HCT116 (cell line): ENCODE measurements at regions not wholly inside any gene's neighbourhood (a gene's known extent, or its start where the extent isn't known, plus 50 kb on each side); places are given as distances from the start of the nearest gene placed in this dataset.
"Not testable (repeated sequence)": the region's sequence is repeated elsewhere in the genome, so short reads cannot be mapped to it uniquely, and the experiment has no call there.

Source experiments
- ATAC-seq: fragments of 200-7000 bp; cut with Tn5 transposase; 2 replicates; pipeline ENCODE4 v1.9.1; 2020; ENCODE audit warnings: mild to moderate bottlenecking, moderate library complexity
- BruUV-seq: library from RNA; stranded (reverse); fragments of 400-500 nt; replicated peaks from 2 replicates; lab custom pipeline; 2021; lab: Mats Ljungman, UMichigan
- CTCF ChIA-PET: fragments of 300-600 bp; sonication (Branson Sonifier 250); formaldehyde crosslinking; loops from one replicate; lab custom pipeline; 2021; ENCODE audit warnings: antibody characterized with exemption; lab: Charles Lee
- POLR2A ChIA-PET: fragments of 300-600, 350-600 bp; sonication (Branson Sonifier 250); formaldehyde crosslinking; loops from one replicate; lab custom pipeline; 2021; ENCODE audit warnings: antibody characterized with exemption; lab: Charles Lee
- RAD21 ChIA-PET, 2 experiments: fragments of 300-600 bp; sonication (Branson Sonifier 250); formaldehyde crosslinking; loops; one replicate each; lab custom pipeline; 2023; ENCODE audit warnings: low total read pairs in 2 of 2; ENCODE audit not compliant: uncharacterized antibody in 2 of 2, unreplicated experiment in 2 of 2, low non-redundant PET in 1 of 2; lab: Charles Lee
- DNase-seq: peaks from one replicate; pipeline ENCODE4 v3.0.0-alpha.2; 2010; ENCODE audit warnings: low read depth, low spot score
- H2AFZ ChIP-seq: fragments of 200-600 bp; shearing (Covaris generic), sonication (generic); 2 replicates; pipeline ENCODE4 v1.6.1; 2017; ENCODE audit warnings: low read depth, mixed run types, mixed read lengths, antibody characterized with exemption, low read length; ENCODE audit not compliant: poor library complexity, severe bottlenecking
- H3K27ac ChIP-seq: 2 replicates; pipeline ENCODE4 v1.5.1; 2012; ENCODE audit warnings: low read depth, low read length
- H3K27me3 ChIP-seq: fragments of 200-600 bp; sonication (generic); 2 replicates; pipeline ENCODE4 v1.6.1; 2016; ENCODE audit warnings: mixed run types, low read length, mixed read lengths; ENCODE audit not compliant: insufficient read depth
- H3K36me3 ChIP-seq, 2 experiments: fragments of 200-500 bp in 1 of 2; fragments of 200-600 bp in 1 of 2; sonication (Bioruptor generic) in 1 of 2; sonication (generic) in 1 of 2; 2 replicates each; pipeline versions ENCODE4 v1.5.1 to v1.6.1; 2014 to 2016; ENCODE audit warnings: low read length in 2 of 2, inconsistent platforms in 1 of 2, mixed read lengths in 1 of 2, mixed run types in 1 of 2; ENCODE audit not compliant: insufficient read depth in 2 of 2, control insufficient read depth in 1 of 2
- H3K4me1 ChIP-seq, 2 experiments: fragments of 200-600 bp in 1 of 2; sonication (generic) in 1 of 2; 2 replicates each; pipeline versions ENCODE4 v1.5.1 to v1.6.1; 2012 to 2017; ENCODE audit warnings: low read length in 2 of 2, inconsistent platforms in 1 of 2, mild to moderate bottlenecking in 1 of 2, mixed read lengths in 1 of 2, mixed run types in 1 of 2, moderate library complexity in 1 of 2; ENCODE audit not compliant: insufficient read depth in 2 of 2, control insufficient read depth in 1 of 2
- H3K4me2 ChIP-seq: fragments of 200-600 bp; sonication (generic); 2 replicates; pipeline ENCODE4 v1.6.1; 2017; ENCODE audit warnings: mixed run types, low read length, mixed read lengths
- H3K4me3 ChIP-seq, 2 experiments: fragments of 200-600 bp in 1 of 2; sonication (generic) in 1 of 2; replicated peaks in 1 of 2; 2 replicates each; pipeline ENCODE4 v1.5.1; 2011 to 2016; ENCODE audit warnings: low read length in 2 of 2, control low read depth in 1 of 2, low read depth in 1 of 2, mild to moderate bottlenecking in 1 of 2, mixed read lengths in 1 of 2, mixed run types in 1 of 2
- H3K79me2 ChIP-seq: fragments of 200-600 bp; sonication (generic); 2 replicates; pipeline ENCODE4 v1.6.1; 2017; ENCODE audit warnings: mild to moderate bottlenecking, mixed run types, low read length, moderate library complexity, mixed read lengths; ENCODE audit not compliant: insufficient read depth
- H3K9ac ChIP-seq: fragments of 200-600 bp; sonication (generic); 2 replicates; pipeline ENCODE4 v1.6.1; 2016; ENCODE audit warnings: low read length, mixed read lengths
- H3K9me2 ChIP-seq: fragments of 200-600 bp; sonication (generic), shearing (Covaris generic); 2 replicates; pipeline ENCODE4 v1.6.1; 2017; ENCODE audit warnings: mixed run types, mild to moderate bottlenecking, moderate library complexity; ENCODE audit not compliant: insufficient read depth
- H3K9me3 ChIP-seq, 2 experiments: fragments of 200-500 bp in 1 of 2; fragments of 200-600 bp in 1 of 2; sonication (Bioruptor generic) in 1 of 2; sonication (generic) in 1 of 2; 2 replicates each; pipeline ENCODE4 v1.6.1; 2014 to 2017; ENCODE audit warnings: low read length in 2 of 2, mixed read lengths in 2 of 2, inconsistent platforms in 1 of 2, low read depth in 1 of 2, mild to moderate bottlenecking in 1 of 2, mixed run types in 1 of 2, moderate library complexity in 1 of 2; ENCODE audit not compliant: control insufficient read depth in 1 of 2, insufficient read depth in 1 of 2
- H4K20me1 ChIP-seq: fragments of 200-600 bp; sonication (generic), shearing (Covaris generic); 2 replicates; pipeline ENCODE4 v1.6.1; 2017; ENCODE audit warnings: mixed run types, mild to moderate bottlenecking, moderate library complexity; ENCODE audit not compliant: insufficient read depth
- ATF3 ChIP-seq: IDR thresholded peaks from 2 replicates; pipeline ENCODE4 v1.6.1; 2012
- CBX3 ChIP-seq: IDR thresholded peaks from 2 replicates; pipeline ENCODE4 v1.6.1; 2012; ENCODE audit warnings: low read depth
- CEBPB ChIP-seq: IDR thresholded peaks from 2 replicates; pipeline ENCODE4 v1.6.1; 2012; ENCODE audit warnings: low read depth
- CTCF ChIP-seq, 3 experiments: fragments of 200-600 bp in 1 of 3; sonication (generic) in 1 of 3; IDR thresholded peaks in 2 of 3; conservative IDR thresholded peaks in 1 of 3; 2 replicates each; pipeline ENCODE4 v1.5.1; 2012 to 2017; ENCODE audit warnings: low read depth in 2 of 3, low read length in 2 of 3, antibody characterized with exemption in 1 of 3, borderline replicate concordance in 1 of 3, control low read depth in 1 of 3, mild to moderate bottlenecking in 1 of 3, mixed read lengths in 1 of 3, mixed run types in 1 of 3, moderate library complexity in 1 of 3; ENCODE audit not compliant: insufficient read depth in 1 of 3
- EGR1 ChIP-seq: IDR thresholded peaks from 2 replicates; pipeline ENCODE4 v1.6.1; 2012; ENCODE audit warnings: low read depth
- ELF1 ChIP-seq: IDR thresholded peaks from 2 replicates; pipeline ENCODE4 v1.6.1; 2012; ENCODE audit warnings: low read depth, borderline replicate concordance
- EZH2phosphoT487 ChIP-seq: fragments of 200-600 bp; IDR thresholded peaks from 2 replicates; pipeline ENCODE4 v1.6.1; 2018; ENCODE audit warnings: antibody characterized with exemption, borderline replicate concordance
- FOSL1 ChIP-seq: IDR thresholded peaks from 2 replicates; pipeline ENCODE4 v1.6.1; 2012; ENCODE audit warnings: low read depth
- JUND ChIP-seq: IDR thresholded peaks from 2 replicates; pipeline ENCODE4 v1.6.1; 2012
- MAX ChIP-seq: IDR thresholded peaks from 2 replicates; pipeline ENCODE4 v1.6.1; 2012
- POLR2A ChIP-seq: IDR thresholded peaks from 2 replicates; pipeline ENCODE4 v1.7.0; 2011; ENCODE audit warnings: borderline replicate concordance; ENCODE audit not compliant: insufficient read depth, insufficient read length; ENCODE audit errors: extremely low read depth
- SP1 ChIP-seq: IDR thresholded peaks from 2 replicates; pipeline ENCODE4 v1.6.1; 2012; ENCODE audit warnings: low read depth
- SRF ChIP-seq: IDR thresholded peaks from 2 replicates; pipeline ENCODE4 v1.6.1; 2012; ENCODE audit warnings: low read depth
- YY1 ChIP-seq: IDR thresholded peaks from 2 replicates; pipeline ENCODE4 v1.6.1; 2011; ENCODE audit warnings: low read length, low read depth, moderate library complexity, mild to moderate bottlenecking; ENCODE audit not compliant: insufficient replicate concordance; ENCODE audit errors: extremely low read depth
- ZNF274 ChIP-seq: fragments of 200-500 bp; sonication (Bioruptor generic); IDR thresholded peaks from 2 replicates; pipeline ENCODE4 v1.6.1; 2014; ENCODE audit warnings: mild to moderate bottlenecking, low read depth, low read length, inconsistent platforms
- intact Hi-C: fragments of 100-400 bp; cut with micrococcal nuclease; formaldehyde crosslinking; loops from 2 replicates; pipeline ENCODE4 v1.10.0; 2022

- TF ChIP-seq SP1, result no peak
- no peak for TF ChIP-seq POLR2A
- TF ChIP-seq CTCF (IDR thresholded peaks at IDR 0.05 in 2 of 3, conservative IDR thresholded peaks at IDR 0.05 in 1 of 3; ENCODE audit: borderline replicate concordance in 1 of 3, insufficient read depth in 1 of 3, low read depth in 2 of 3, low read length in 2 of 3), result no peak
- no peak for TF ChIP-seq EGR1
- no peak for TF ChIP-seq SRF
- TF ChIP-seq YY1, result no peak
- TF ChIP-seq MAX, result no peak
- TF ChIP-seq ELF1, result no peak
- no peak for TF ChIP-seq JUND
- TF ChIP-seq CBX3, result no peak
- TF ChIP-seq FOSL1, result no peak
- no peak for TF ChIP-seq EZH2phosphoT487
- no peak for TF ChIP-seq CEBPB
- no peak for TF ChIP-seq ZNF274
Observed at GRCh38 chr4:162837241-162837640, 329.4 kb downstream of the NAF1 start (continued).

- Histone ChIP-seq H3K36me3 (no peaks in the 10 kb centered on the region), H3K4me1 (no peaks in the 10 kb centered on the region), H3K27me3 (no peaks in the 10 kb centered on the region), H3K4me2 (no peak overlapping the region), H2AFZ (no peak overlapping the region), H3K27ac (no peak overlapping the region), H3K9me3 (no peaks in the 10 kb centered on the region), H3K9ac (no peak overlapping the region), H3K9me2 (no peaks in the 10 kb centered on the region)
- ChIA-PET POLR2A (no interaction called here), CTCF (no interaction called here)
- no peak for DNase-seq
- TF ChIP-seq ATF3, result no peak
- TF ChIP-seq, all 23 proteins: peak for 0
- RAD21 ChIA-PET, result no interaction called here
- intact Hi-C loops, result no loop called here
- no TSS peak for BruUV-seq
- Histone ChIP-seq H3K79me2 (no peaks in the 10 kb centered on the region), H3K4me3 (no peak overlapping the region), H4K20me1 (no peaks in the 10 kb centered on the region)
- no peak for ATAC-seq
Observed at GRCh38 chr4:162836773-162837172, 329.9 kb downstream of the NAF1 start.

- H2AFZ ChIP-seq, intact Hi-C loops, CTCF ChIA-PET, H3K9me3 ChIP-seq, BruUV-seq, H3K9me2 ChIP-seq, H3K4me1 ChIP-seq, H3K4me2 ChIP-seq, DNase-seq, H3K27me3 ChIP-seq, POLR2A ChIA-PET, H3K27ac ChIP-seq, H3K79me2 ChIP-seq, H3K9ac ChIP-seq, H4K20me1 ChIP-seq, H3K4me3 ChIP-seq, H3K36me3 ChIP-seq, RAD21 ChIA-PET, ATAC-seq: not testable (repeated sequence)
Observed at GRCh38 chr4:162836258-162836657, 330.4 kb downstream of the NAF1 start.
